PC-3 (cell line): ENCODE measurements at regions not wholly inside any gene's neighbourhood (a gene's known extent, or its start where the extent isn't known, plus 50 kb on each side); places are given as distances from the start of the nearest gene placed in this dataset.

Experiments
- ATAC-seq: fragments of 200-7000 bp; cut with Tn5 transposase; 2 replicates; pipeline ENCODE4 v1.9.1; 2020; ENCODE audit warnings: mild to moderate bottlenecking, moderate library complexity
- BruUV-seq: library from RNA; stranded (reverse); fragments of 400-500 nt; replicated peaks from 2 replicates; lab custom pipeline; 2021; lab: Mats Ljungman, UMichigan
- CTCF ChIA-PET: fragments of 300-600 bp; sonication (Branson Sonifier 250); formaldehyde crosslinking; loops from one replicate; lab custom pipeline; 2022; ENCODE audit warnings: antibody characterized with exemption; lab: Charles Lee
- POLR2A ChIA-PET: fragments of 300-600 bp; sonication (Branson Sonifier 250); formaldehyde crosslinking; loops from one replicate; lab custom pipeline; 2022; ENCODE audit warnings: antibody characterized with exemption; ENCODE audit not compliant: unreplicated experiment; lab: Charles Lee
- DNase-seq: peaks from one replicate; pipeline ENCODE4 v3.0.0-alpha.2; 2015
- H2AFZ ChIP-seq: fragments of 300-600 bp; sonication (generic); 2 replicates; pipeline ENCODE4 v1.6.0; 2016; ENCODE audit warnings: antibody characterized with exemption, low read length
- H3F3A ChIP-seq: fragments of 300-600 bp; sonication (generic); one replicate; pipeline ENCODE4 v1.6.0; 2017; ENCODE audit warnings: antibody characterized with exemption, low read length, control low read depth, mild to moderate bottlenecking; ENCODE audit not compliant: unreplicated experiment
- H3K27ac ChIP-seq: fragments of 300-600 bp; sonication (generic); 2 replicates; pipeline ENCODE4 v1.5.1; 2016; ENCODE audit warnings: mild to moderate bottlenecking, low read length
- H3K27me3 ChIP-seq: fragments of 300-600 bp; sonication (generic); 2 replicates; pipeline ENCODE4 v1.6.1; 2016; ENCODE audit warnings: low read length, mixed read lengths
- H3K36me3 ChIP-seq: fragments of 300-600 bp; sonication (generic); 2 replicates; pipeline ENCODE4 v1.6.1; 2016; ENCODE audit warnings: low read depth, mixed run types, low read length, mixed read lengths
- H3K4me1 ChIP-seq: fragments of 300-600 bp; sonication (generic); 2 replicates; pipeline ENCODE4 v1.5.1; 2016; ENCODE audit warnings: low read length; ENCODE audit not compliant: insufficient read depth
- H3K4me2 ChIP-seq: fragments of 300-600 bp; sonication (generic); 2 replicates; pipeline ENCODE4 v1.6.0; 2016; ENCODE audit warnings: low read length
- H3K4me3 ChIP-seq: fragments of 300-600 bp; sonication (generic); 2 replicates; pipeline ENCODE4 v1.5.1; 2016; ENCODE audit warnings: mild to moderate bottlenecking, low read length, mixed read lengths
- H3K79me2 ChIP-seq: fragments of 300-600 bp; sonication (generic); 2 replicates; pipeline ENCODE4 v1.6.1; 2017; ENCODE audit warnings: low read length, mixed read lengths
- H3K9ac ChIP-seq: fragments of 300-600 bp; sonication (generic); 2 replicates; pipeline ENCODE4 v1.6.0; 2016; ENCODE audit warnings: mild to moderate bottlenecking, low read length
- H3K9me2 ChIP-seq: fragments of 300-600 bp; sonication (generic); replicated peaks from 2 replicates; pipeline ENCODE4 v1.6.1; 2016; ENCODE audit warnings: mixed run types, low read length, mixed read lengths
- H3K9me3 ChIP-seq: fragments of 300-600 bp; sonication (generic); 2 replicates; pipeline ENCODE4 v1.6.1; 2016; ENCODE audit warnings: low read length, mixed read lengths
- H4K20me1 ChIP-seq: fragments of 300-600 bp; sonication (generic); 2 replicates; pipeline ENCODE4 v1.6.1; 2016; ENCODE audit warnings: low read length, mixed read lengths
- CTCF ChIP-seq: fragments of 300-600 bp; sonication (generic); conservative IDR thresholded peaks from 2 replicates; pipeline ENCODE4 v1.5.1; 2017; ENCODE audit warnings: antibody characterized with exemption, low read depth, mild to moderate bottlenecking, low read length
- EZH2 ChIP-seq: fragments of 300-600 bp; sonication (generic); IDR thresholded peaks from one replicate; pipeline ENCODE4 v1.6.1; 2017; ENCODE audit warnings: antibody characterized with exemption, mild to moderate bottlenecking, low read length; ENCODE audit not compliant: unreplicated experiment
- EZH2phosphoT487 ChIP-seq: fragments of 300-600 bp; sonication (generic); IDR thresholded peaks from 2 replicates; pipeline ENCODE4 v1.6.1; 2018; ENCODE audit warnings: mild to moderate bottlenecking, antibody characterized with exemption, low read length, borderline replicate concordance
- intact Hi-C: fragments of 100-400 bp; cut with micrococcal nuclease; formaldehyde crosslinking; loops from 2 replicates; pipeline ENCODE4 v1.9.0; 2023

GRCh38 chr1:112318263-112318662, 77.8 kb upstream of the CTTNBP2NL start:
- ChIA-PET POLR2A (interaction anchor here (0.6 kb wide), 1 partner anchor 1924 kb away, joined by 3 read pairs; no protein-coding TSS in a partner anchor), CTCF (no interaction called here)
- Histone ChIP-seq H3K9me3 (no peaks in the 10 kb centered on the region), H3K27ac (no peak overlapping the region), H3K9ac (no peak overlapping the region), H3K4me3 (no peak overlapping the region), H4K20me1 (no peaks in the 10 kb centered on the region), H3K36me3 (no peaks in the 10 kb centered on the region), H3K27me3 (peaks cover 88% of the 10 kb centered on the region), H2AFZ (no peak overlapping the region), H3K4me2 (no peak overlapping the region), H3K9me2 (no peaks in the 10 kb centered on the region), H3F3A (no peaks in the 10 kb centered on the region), H3K79me2 (no peaks in the 10 kb centered on the region), H3K4me1 (no peaks in the 10 kb centered on the region)
- no peak for ATAC-seq
- no TSS peak for BruUV-seq
- no peak for DNase-seq
- TF ChIP-seq CTCF, result no peak
- no peak for TF ChIP-seq EZH2
- no peak for TF ChIP-seq EZH2phosphoT487
- intact Hi-C loops, result no loop called here

GRCh38 chr1:112318698-112319370, 77.2 kb upstream of the CTTNBP2NL start:
- POLR2A ChIA-PET, result interaction anchor here (0.6 kb wide), 1 partner anchor 1924 kb away, joined by 3 read pairs; no protein-coding TSS in a partner anchor
- Histone ChIP-seq H3K27me3 (peaks cover 88% of the 10 kb centered on the region), H3F3A (no peaks in the 10 kb centered on the region), H3K27ac (no peak overlapping the region), H2AFZ (no peak overlapping the region), H3K36me3 (no peaks in the 10 kb centered on the region), H3K9ac (no peak overlapping the region), H3K79me2 (no peaks in the 10 kb centered on the region), H3K9me2 (no peaks in the 10 kb centered on the region), H3K4me3 (no peak overlapping the region), H4K20me1 (no peaks in the 10 kb centered on the region), H3K9me3 (no peaks in the 10 kb centered on the region), H3K4me2 (no peak overlapping the region), H3K4me1 (no peaks in the 10 kb centered on the region)
- TF ChIP-seq EZH2, result no peak
- TF ChIP-seq EZH2phosphoT487, result no peak
- TF ChIP-seq CTCF, result no peak
- no TSS peak for BruUV-seq
- DNase-seq (no peak), ATAC-seq (no peak)
- intact Hi-C loops, result no loop called here
- CTCF ChIA-PET, result no interaction called here

- no peak overlapping the region for H3K27ac ChIP-seq
- POLR2A ChIA-PET, result no interaction called here
- H3K36me3 ChIP-seq, result no peaks in the 10 kb centered on the region
- intact Hi-C loops, result no loop called here
- no peak overlapping the region for H3K9ac ChIP-seq
- H3K4me3 ChIP-seq, result no peak overlapping the region
- no peak for ATAC-seq
- no TSS peak for BruUV-seq
- H3K4me1 ChIP-seq, result no peaks in the 10 kb centered on the region
- no peaks in the 10 kb centered on the region for H3F3A ChIP-seq
- no peaks in the 10 kb centered on the region for H3K9me2 ChIP-seq
- no peaks in the 10 kb centered on the region for H3K79me2 ChIP-seq
- no peaks in the 10 kb centered on the region for H4K20me1 ChIP-seq
- CTCF ChIA-PET, result no interaction called here
- TF ChIP-seq EZH2phosphoT487 (no peak), CTCF (no peak), EZH2 (no peak)
- DNase-seq, result no peak
- H2AFZ ChIP-seq, result no peak overlapping the region
- H3K9me3 ChIP-seq, result no peaks in the 10 kb centered on the region
- peaks cover 93% of the 10 kb centered on the region for H3K27me3 ChIP-seq
- H3K4me2 ChIP-seq, result no peak overlapping the region
Observed at GRCh38 chr1:112319371-112320040, 76.5 kb upstream of the CTTNBP2NL start.
